ENCODE measurements at regions not wholly inside any gene's neighbourhood (a gene's known extent, or its start where the extent isn't known, plus 50 kb on each side); places are given as distances from the start of the nearest gene placed in this dataset.

DNA sequence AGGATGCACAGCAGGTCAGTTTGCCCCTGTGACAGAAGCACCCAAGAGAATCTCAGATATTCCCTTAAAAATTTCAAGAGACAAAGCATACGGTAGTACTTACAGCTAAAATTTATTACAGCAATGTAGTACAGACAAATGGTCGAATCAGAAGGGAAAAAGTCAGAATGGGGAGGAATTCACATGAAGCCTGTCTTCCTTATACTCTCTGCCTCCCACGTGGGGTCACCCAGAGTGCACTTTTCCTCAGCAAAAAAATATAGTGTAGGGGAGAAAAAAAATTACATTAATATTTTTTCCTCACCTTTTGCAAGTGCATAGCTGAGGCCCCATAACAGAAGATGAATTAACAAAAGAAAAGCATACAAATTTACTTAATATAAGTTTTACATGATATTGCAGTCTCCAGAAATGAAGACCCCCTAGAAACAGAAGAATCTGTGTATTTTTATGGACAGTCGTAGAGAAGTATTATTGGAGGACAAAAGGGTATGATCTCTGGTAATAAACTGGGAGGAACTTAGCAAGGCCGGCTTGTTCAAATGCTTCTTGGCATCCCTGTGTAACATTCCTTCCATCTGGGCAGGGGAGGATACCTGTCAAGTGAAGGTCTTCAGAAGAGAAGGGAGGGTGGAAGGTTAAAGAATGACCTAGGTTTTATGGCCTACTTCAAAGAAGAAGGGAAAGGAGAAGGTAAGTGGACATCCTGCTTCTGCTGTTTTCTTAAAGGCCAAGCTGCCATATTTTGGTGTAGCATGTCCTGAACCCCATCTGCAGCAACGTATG, 270.6 kb upstream of the MAGI2 start:
- no peaks in the 10 kb centered on the region for H3K36me3 ChIP-seq
- no peak overlapping the region for H3K4me3 ChIP-seq
- no peaks in the 10 kb centered on the region for H3K4me1 ChIP-seq
- TF ChIP-seq POLR2A (IDR thresholded peaks at IDR 0.05) = no peak
- TF ChIP-seq, protein P1, sequence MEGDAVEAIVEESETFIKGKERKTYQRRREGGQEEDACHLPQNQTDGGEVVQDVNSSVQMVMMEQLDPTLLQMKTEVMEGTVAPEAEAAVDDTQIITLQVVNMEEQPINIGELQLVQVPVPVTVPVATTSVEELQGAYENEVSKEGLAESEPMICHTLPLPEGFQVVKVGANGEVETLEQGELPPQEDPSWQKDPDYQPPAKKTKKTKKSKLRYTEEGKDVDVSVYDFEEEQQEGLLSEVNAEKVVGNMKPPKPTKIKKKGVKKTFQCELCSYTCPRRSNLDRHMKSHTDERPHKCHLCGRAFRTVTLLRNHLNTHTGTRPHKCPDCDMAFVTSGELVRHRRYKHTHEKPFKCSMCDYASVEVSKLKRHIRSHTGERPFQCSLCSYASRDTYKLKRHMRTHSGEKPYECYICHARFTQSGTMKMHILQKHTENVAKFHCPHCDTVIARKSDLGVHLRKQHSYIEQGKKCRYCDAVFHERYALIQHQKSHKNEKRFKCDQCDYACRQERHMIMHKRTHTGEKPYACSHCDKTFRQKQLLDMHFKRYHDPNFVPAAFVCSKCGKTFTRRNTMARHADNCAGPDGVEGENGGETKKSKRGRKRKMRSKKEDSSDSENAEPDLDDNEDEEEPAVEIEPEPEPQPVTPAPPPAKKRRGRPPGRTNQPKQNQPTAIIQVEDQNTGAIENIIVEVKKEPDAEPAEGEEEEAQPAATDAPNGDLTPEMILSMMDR (IDR thresholded peaks at IDR 0.05) = no peak
- intact Hi-C loops (cut with DNase I; ENCODE audit: low total_unique reads) = no loop called here
- no peaks in the 10 kb centered on the region for H3K27me3 ChIP-seq
- DNase-seq = no peak
- H3K9me3 ChIP-seq = no peaks in the 10 kb centered on the region
- H3K27ac ChIP-seq = no peak overlapping the region

DNA sequence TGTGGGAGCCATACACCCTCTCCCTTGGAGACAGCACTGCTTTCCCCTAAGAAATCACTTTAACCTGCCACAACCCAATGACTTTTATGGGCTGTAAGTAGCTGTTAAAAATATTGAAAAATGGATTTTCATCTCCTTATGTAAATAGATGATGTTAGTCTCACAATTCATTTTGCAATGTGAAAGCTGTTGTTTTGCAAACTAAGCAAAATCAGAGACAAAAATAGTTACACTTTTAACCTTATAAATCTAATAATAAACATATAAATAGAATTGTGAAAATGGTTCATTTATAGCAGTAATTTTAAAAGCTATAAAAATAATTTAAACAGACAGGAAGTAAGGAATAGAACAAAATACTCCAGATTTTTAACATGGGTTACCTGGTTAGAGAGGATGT, 268.8 kb upstream of the MAGI2 start:
- Histone ChIP-seq H3K36me3 (no peaks in the 10 kb centered on the region), H3K4me3 (no peak overlapping the region), H3K4me1 (no peaks in the 10 kb centered on the region), H3K27me3 (no peaks in the 10 kb centered on the region), H3K9me3 (no peaks in the 10 kb centered on the region), H3K27ac (no peak overlapping the region)
- TF ChIP-seq, protein P1 (IDR thresholded peaks at IDR 0.05) = no peak
- no peak for TF ChIP-seq POLR2A (IDR thresholded peaks at IDR 0.05)
- intact Hi-C loops (cut with DNase I; ENCODE audit: low total_unique reads) = no loop called here
- no peak for DNase-seq

DNA sequence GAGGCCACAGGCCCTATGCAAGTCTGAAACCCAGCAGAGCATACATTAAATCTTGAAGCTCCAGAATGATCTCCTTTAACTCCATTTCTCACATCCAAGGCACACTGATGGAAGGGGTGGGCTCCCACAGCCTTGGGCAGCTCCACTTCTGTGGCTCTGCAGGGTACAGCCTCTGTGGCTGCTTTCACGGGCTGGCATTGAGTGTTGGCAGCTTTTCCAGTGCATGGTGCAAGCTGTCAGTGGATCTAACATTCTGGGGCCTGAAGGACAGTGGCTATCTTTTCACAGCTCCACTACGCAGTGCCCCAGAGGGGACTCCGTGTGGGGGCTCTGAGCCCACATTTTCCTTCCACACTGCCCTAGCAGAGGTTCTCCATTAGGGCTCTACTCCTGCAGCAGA, 265.7 kb upstream of the MAGI2 start:
- Histone ChIP-seq H3K4me1 (no peaks in the 10 kb centered on the region), H3K4me3 (no peak overlapping the region), H3K36me3 (no peaks in the 10 kb centered on the region), H3K27me3 (no peaks in the 10 kb centered on the region), H3K27ac (no peak overlapping the region), H3K9me3 (no peaks in the 10 kb centered on the region)
- intact Hi-C loops (cut with DNase I; ENCODE audit: low total_unique reads) = no loop called here
- DNase-seq = no peak
- no peak for TF ChIP-seq POLR2A (IDR thresholded peaks at IDR 0.05)
- TF ChIP-seq, protein P1 (IDR thresholded peaks at IDR 0.05) = no peak

DNA sequence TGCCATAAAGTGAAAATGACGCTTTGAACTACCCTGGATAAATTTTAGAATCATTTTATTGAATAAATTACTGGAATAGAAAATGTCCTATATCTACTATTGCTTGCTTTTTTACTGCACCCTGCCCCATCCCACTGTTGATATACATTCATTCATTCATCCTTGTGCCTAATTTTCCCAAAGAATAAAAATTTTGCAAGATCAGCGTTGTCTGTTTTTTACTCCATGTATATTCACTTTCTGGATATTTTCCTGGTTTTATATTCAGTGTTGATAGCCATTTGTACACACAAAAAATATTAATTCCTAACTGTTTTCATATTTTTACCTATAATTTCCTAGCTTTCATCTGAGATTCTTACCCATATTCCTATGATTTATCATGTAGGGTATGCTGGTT, 262.9 kb upstream of the MAGI2 start:
- Histone ChIP-seq H3K27ac (no peak overlapping the region), H3K36me3 (no peaks in the 10 kb centered on the region), H3K9me3 (no peaks in the 10 kb centered on the region), H3K4me1 (no peaks in the 10 kb centered on the region), H3K4me3 (no peak overlapping the region), H3K27me3 (no peaks in the 10 kb centered on the region)
- TF ChIP-seq POLR2A (IDR thresholded peaks at IDR 0.05) = no peak
- TF ChIP-seq, protein P1 (IDR thresholded peaks at IDR 0.05) = no peak
- intact Hi-C loops (cut with DNase I; ENCODE audit: low total_unique reads) = no loop called here
- DNase-seq = no peak

DNA sequence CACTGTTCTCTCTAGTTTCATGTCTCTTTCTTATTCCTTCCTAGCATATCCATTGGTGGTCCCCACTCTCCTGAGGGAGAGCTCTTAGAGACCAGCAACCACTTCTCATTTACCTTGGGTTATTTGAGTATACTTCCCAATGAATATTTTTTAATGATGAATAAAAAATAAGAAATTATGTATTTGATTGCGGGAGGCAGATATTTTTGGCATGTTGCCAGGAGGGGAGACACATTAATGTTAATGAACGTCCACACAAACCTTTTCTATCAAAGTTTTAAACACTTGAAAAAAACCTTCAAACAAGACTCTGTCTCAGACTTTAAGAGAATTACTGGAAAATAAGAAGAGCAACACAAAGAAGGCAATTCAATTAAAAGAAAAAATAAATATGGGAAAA, 260.6 kb upstream of the MAGI2 start:
- TF ChIP-seq, protein P1 (IDR thresholded peaks at IDR 0.05) = no peak
- no peak for TF ChIP-seq POLR2A (IDR thresholded peaks at IDR 0.05)
- no peak overlapping the region for H3K4me3 ChIP-seq
- no peaks in the 10 kb centered on the region for H3K9me3 ChIP-seq
- no peaks in the 10 kb centered on the region for H3K27me3 ChIP-seq
- intact Hi-C loops (cut with DNase I; ENCODE audit: low total_unique reads) = no loop called here
- DNase-seq = no peak
- no peaks in the 10 kb centered on the region for H3K4me1 ChIP-seq
- peaks cover 0 to 2% of the 10 kb centered on the region in 2 donors for H3K36me3 ChIP-seq
- H3K27ac ChIP-seq = no peak overlapping the region

All from uterus (tissue), 3 donors.